Stimulated activated CD4-positive, alpha-beta T cell treated with anti-CD3 and anti-CD28 coated beads, TNF-alpha, amount 100 ng/mL, for 48 hours (primary cell): ENCODE measurements at regions not wholly inside any gene's neighbourhood (a gene's known extent, or its start where the extent isn't known, plus 50 kb on each side); places are given as distances from the start of the nearest gene placed in this dataset.
"Not testable (repeated sequence)": the region's sequence is repeated elsewhere in the genome, so short reads cannot be mapped to it uniquely, and the experiment has no call there.

ENCODE experiments used
- DNase-seq, 3 donors: peaks; one replicate each; pipeline ENCODE4 v3.0.0-alpha.2; 2020; ENCODE audit warnings: low read depth in 3 of 3

DNA sequence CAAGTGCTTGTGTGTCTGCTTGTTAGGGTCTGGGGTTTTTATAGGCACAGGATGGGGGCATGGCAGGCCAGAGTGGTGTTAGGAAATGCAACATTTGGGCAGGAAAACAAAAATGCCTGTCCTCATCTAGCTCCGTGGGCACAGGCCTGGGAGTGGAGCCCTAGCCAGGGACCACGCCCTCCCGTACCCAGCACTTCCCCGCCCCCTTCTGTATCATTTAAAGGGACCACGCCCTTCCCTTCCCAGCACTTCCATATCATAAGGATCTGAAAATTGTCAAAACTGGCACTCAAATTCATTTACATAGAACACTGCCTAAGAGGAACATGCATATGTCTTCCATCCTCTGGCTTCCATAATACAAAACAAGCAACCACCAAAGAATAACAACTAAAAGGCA is 185.8 kb downstream of the B3GLCT start:
- no peak for DNase-seq

- no peak for DNase-seq
Observed at GRCh38 chr13:31394506-31394905, 194.7 kb downstream of the B3GLCT start.

DNA sequence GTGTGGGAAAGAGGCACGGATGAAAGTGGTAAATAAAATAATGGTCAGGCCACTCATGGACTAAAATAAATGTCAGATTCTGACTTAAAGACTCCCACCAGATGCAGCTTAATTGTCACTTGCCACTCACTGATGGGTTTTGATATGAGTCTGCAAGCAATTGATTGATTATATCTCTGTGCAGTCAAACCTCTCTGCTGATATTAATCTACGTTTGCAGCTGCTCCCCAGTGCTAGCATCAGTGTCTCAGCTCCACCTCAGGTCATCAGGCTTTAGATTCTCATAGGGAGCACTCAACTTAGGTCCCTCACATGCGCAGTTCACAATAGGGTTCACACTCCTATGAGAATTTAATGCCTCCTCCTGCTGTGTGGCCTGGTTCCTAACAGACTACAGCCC is 195.3 kb downstream of the B3GLCT start:
- no peak for DNase-seq

DNA sequence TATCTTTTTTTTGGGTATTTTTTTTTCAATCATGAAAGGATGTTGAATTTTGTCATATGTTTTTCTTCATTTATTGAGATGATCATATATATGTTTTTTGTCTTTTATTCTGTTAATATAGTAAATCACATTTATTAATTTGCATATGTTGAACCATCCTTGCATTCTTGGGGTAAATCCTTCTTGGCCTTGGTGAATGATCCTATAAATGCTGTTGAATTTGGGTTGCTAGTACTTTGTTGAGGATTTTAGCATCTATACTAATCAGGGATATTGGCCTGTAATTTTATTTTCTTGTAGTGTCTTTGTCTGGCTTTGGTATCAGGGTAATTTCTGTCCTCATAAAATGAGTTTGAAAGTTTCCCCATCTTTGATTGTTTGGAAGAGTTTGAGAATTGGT is 199.9 kb downstream of the B3GLCT start:
- no peak for DNase-seq

DNA sequence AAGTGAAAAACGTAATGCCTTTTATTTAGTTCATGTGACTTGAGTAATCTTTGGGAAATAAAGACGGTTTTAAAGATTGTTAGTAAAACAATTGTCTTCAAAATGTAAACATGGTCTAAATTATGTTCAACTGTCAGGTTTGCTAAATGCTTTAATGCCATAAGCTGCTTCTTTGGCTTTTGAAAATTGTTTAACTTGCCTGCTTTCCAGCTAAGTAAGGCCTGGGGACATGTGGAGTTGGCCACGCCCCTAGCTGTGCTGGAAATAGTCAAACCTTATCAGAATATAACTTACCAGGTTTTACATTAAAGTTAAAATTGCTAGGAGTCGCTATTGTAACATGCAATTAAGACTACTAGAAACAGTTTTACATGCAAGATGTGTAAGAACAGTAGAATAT is 203.9 kb downstream of the B3GLCT start:
- DNase-seq: not testable (repeated sequence)

GRCh38 chr13:31408927-31409326 is 209.2 kb downstream of the B3GLCT start:
- no peak for DNase-seq

GRCh38 chr13:31409678-31410356 is 210.0 kb downstream of the B3GLCT start:
- DNase-seq: no peak

GRCh38 chr13:31413516-31413915 is 213.7 kb downstream of the B3GLCT start:
- DNase-seq: no peak

DNA sequence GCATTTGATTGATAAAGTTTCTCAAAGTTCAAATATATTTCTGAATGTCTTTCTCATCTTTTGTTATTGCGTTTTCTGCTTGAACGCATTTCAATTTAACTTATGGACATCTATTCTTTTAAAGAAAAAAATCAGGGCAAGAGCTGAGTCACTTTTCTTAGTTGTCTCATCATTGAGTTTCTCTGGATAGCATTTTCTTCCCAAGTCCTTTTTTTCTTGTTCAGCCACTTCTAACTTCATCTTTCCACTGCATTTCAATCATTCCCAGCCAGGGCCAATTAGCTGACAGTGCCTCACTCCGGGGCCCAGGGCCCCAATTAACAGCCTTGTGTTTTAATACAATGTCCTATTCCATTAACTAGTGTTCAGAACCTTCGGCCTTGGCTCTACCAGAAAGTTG is 216.3 kb downstream of the B3GLCT start:
- DNase-seq: no peak

GRCh38 chr13:31418186-31418585 is 218.4 kb downstream of the B3GLCT start:
- DNase-seq: no peak

- DNase-seq: no peak
Observed at GRCh38 chr13:31421756-31422155, 222.0 kb downstream of the B3GLCT start.

GRCh38 chr13:31424130-31424729 is 224.5 kb downstream of the B3GLCT start:
- DNase-seq: peak; percentile 29 to 55 (median 45)

GRCh38 chr13:31426395-31426794 is 226.6 kb downstream of the B3GLCT start:
- DNase-seq: no peak

GRCh38 chr13:31427151-31428100 is 227.7 kb downstream of the B3GLCT start:
- no peak for DNase-seq

- DNase-seq: peak; percentile 17 to 27 (median 18)
Observed at GRCh38 chr13:31431722-31432137, 232.0 kb downstream of the B3GLCT start.

GRCh38 chr13:31433207-31433606 is 233.4 kb downstream of the B3GLCT start:
- DNase-seq: no peak

GRCh38 chr13:31433746-31434145 is 234.0 kb downstream of the B3GLCT start:
- DNase-seq: no peak

- DNase-seq: no peak
Observed at GRCh38 chr13:31434613-31435012, 234.8 kb downstream of the B3GLCT start.

GRCh38 chr13:31435536-31435935 is 235.8 kb downstream of the B3GLCT start:
- DNase-seq: no peak

DNA sequence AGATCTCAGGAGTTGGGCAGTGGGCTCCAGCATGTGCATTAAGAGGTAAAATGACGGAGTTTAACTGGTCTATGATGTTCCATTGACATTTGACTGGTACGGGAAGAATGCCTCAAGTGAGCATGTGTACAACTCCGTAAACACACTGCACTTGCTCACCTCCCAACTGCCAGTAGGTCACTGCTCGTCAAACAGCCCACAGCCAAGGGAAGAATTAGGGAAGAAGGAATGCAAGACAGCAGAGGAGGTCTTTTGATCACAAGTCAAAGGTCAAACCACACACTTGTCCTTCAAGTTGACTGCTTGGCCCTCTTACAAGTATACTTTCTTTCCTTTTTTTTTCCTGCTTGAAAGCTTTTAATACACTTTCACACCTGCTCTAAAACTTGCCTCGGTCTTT is 236.7 kb downstream of the B3GLCT start:
- DNase-seq: no peak

GRCh38 chr13:31437975-31438374 is 238.2 kb downstream of the B3GLCT start:
- no peak for DNase-seq

GRCh38 chr13:31440132-31440531 is 240.4 kb downstream of the B3GLCT start:
- DNase-seq: no peak
